ENCODE measurements at regions not wholly inside any gene's neighbourhood (a gene's known extent, or its start where the extent isn't known, plus 50 kb on each side); places are given as distances from the start of the nearest gene placed in this dataset.

- Histone ChIP-seq H3K27ac (no peak overlapping the region), H3K4me3 (no peak overlapping the region), H3K9me3 (no peaks in the 10 kb centered on the region), H3K27me3 (no peaks in the 10 kb centered on the region), H3K36me3 (no peaks in the 10 kb centered on the region), H3K4me1 (peaks cover 7% of the 10 kb centered on the region)
- DNase-seq (ENCODE audit: low spot score in 2 of 2) = no peak
- no peak for TF ChIP-seq POLR2AphosphoS5 (IDR thresholded peaks at IDR 0.05)
- TF ChIP-seq, protein P1, sequence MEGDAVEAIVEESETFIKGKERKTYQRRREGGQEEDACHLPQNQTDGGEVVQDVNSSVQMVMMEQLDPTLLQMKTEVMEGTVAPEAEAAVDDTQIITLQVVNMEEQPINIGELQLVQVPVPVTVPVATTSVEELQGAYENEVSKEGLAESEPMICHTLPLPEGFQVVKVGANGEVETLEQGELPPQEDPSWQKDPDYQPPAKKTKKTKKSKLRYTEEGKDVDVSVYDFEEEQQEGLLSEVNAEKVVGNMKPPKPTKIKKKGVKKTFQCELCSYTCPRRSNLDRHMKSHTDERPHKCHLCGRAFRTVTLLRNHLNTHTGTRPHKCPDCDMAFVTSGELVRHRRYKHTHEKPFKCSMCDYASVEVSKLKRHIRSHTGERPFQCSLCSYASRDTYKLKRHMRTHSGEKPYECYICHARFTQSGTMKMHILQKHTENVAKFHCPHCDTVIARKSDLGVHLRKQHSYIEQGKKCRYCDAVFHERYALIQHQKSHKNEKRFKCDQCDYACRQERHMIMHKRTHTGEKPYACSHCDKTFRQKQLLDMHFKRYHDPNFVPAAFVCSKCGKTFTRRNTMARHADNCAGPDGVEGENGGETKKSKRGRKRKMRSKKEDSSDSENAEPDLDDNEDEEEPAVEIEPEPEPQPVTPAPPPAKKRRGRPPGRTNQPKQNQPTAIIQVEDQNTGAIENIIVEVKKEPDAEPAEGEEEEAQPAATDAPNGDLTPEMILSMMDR (IDR thresholded peaks at IDR 0.05) = no peak
- WGBS = 47% methylated on average over 3 of the region's 3 CpGs
These were observed 130.0 kb upstream of the KCNMB2 start for GRCh38 chr3:178406206-178406605.

DNA sequence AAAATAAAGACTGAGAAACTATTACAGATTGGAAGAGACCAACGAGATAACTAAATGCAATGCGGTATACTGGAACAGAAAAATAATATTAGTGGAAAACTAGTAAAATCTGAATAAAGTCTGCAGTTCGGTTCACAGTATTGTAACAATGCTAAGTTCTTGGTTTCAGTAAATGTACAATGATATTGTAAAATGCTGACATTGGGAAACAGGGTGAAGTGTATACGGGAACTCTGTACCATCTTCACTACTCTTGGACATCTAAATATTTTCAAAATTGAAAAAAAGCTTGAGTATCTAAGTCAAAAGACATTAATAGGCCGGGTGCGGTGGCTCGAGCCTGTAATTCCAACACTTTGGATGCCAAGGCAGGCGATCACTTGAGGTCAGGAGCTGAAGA lies 120.9 kb upstream of the KCNMB2 start:
- DNase-seq (ENCODE audit: low spot score in 2 of 2) = no peak
- H3K4me1 ChIP-seq = no peaks in the 10 kb centered on the region
- WGBS = 90% methylated on average over 8 of the region's 8 CpGs
- no peak overlapping the region for H3K27ac ChIP-seq
- H3K9me3 ChIP-seq = no peaks in the 10 kb centered on the region
- no peaks in the 10 kb centered on the region for H3K36me3 ChIP-seq
- no peak overlapping the region for H3K4me3 ChIP-seq
- no peaks in the 10 kb centered on the region for H3K27me3 ChIP-seq
- TF ChIP-seq POLR2A (IDR thresholded peaks at IDR 0.05) (no peak), EP300 (IDR thresholded peaks at IDR 0.05) (no peak), POLR2AphosphoS5 (IDR thresholded peaks at IDR 0.05) (no peak)
- TF ChIP-seq, protein P1 (IDR thresholded peaks at IDR 0.05) = no peak

DNA sequence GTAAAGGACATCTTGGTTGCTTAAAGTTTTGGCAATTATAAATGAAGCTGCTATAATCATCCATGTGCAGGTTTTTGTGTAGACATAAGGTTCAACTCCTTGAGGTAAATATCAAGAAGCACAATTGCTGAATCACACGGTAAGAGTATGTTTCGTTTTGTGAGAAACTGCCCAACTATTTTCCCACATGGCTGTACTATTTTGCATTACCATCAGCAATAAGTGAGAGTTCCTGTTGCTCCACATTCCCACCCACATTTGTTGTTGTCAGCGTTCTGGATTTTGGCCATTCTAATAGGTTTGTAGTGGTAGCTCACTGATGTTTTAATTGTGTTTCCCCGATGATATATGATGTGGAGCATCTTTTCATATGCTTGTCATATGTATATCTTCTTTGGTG lies 118.5 kb upstream of the KCNMB2 start:
- Histone ChIP-seq H3K4me1 (no peaks in the 10 kb centered on the region), H3K36me3 (no peaks in the 10 kb centered on the region), H3K27ac (no peak overlapping the region), H3K9me3 (no peaks in the 10 kb centered on the region), H3K27me3 (no peaks in the 10 kb centered on the region), H3K4me3 (no peak overlapping the region)
- no peak for DNase-seq (ENCODE audit: low spot score in 2 of 2)
- no peak for TF ChIP-seq POLR2A (IDR thresholded peaks at IDR 0.05)
- TF ChIP-seq, protein P1 (IDR thresholded peaks at IDR 0.05) = no peak
- TF ChIP-seq POLR2AphosphoS5 (IDR thresholded peaks at IDR 0.05) = no peak
- TF ChIP-seq EP300 (IDR thresholded peaks at IDR 0.05) = no peak
- WGBS = 86% methylated on average over 4 of the region's 4 CpGs

DNA sequence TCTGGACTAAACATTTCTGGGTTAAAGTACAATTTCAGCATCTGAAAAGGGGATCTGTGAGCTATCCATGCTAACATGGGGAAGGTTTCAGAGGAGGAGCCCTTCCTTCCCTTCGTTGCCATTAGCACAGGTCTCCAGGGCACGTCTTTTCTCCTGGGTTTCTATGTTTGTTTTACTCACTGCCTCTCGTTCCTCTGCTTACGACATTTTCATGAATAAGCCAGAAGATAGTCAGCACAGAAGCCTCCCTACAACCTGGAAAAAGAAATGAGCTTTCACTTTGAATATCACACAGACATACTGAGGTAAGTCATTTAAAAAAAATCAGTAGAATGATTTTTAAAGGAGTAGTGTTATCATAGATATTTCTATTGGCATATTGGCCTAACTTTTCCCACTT lies 117.2 kb upstream of the KCNMB2 start:
- Histone ChIP-seq H3K4me1 (no peaks in the 10 kb centered on the region), H3K36me3 (no peaks in the 10 kb centered on the region), H3K27me3 (no peaks in the 10 kb centered on the region), H3K27ac (no peak overlapping the region), H3K9me3 (no peaks in the 10 kb centered on the region), H3K4me3 (no peak overlapping the region)
- 52% methylated on average over 4 of the region's 4 CpGs for WGBS
- TF ChIP-seq POLR2A (IDR thresholded peaks at IDR 0.05) (no peak), EP300 (IDR thresholded peaks at IDR 0.05) (no peak), POLR2AphosphoS5 (IDR thresholded peaks at IDR 0.05) (no peak)
- DNase-seq (ENCODE audit: low spot score in 2 of 2) = no peak

GRCh38 chr3:178420033-178420432 lies 116.2 kb upstream of the KCNMB2 start:
- WGBS = 72% methylated on average over 1 of the region's 1 CpG
- H3K9me3 ChIP-seq = no peaks in the 10 kb centered on the region
- no peaks in the 10 kb centered on the region for H3K4me1 ChIP-seq
- no peak overlapping the region for H3K4me3 ChIP-seq
- no peaks in the 10 kb centered on the region for H3K36me3 ChIP-seq
- TF ChIP-seq EP300 (IDR thresholded peaks at IDR 0.05) = no peak
- TF ChIP-seq POLR2AphosphoS5 (IDR thresholded peaks at IDR 0.05) = no peak
- no peak for TF ChIP-seq POLR2A (IDR thresholded peaks at IDR 0.05)
- TF ChIP-seq, protein P1 (IDR thresholded peaks at IDR 0.05) = no peak
- H3K27ac ChIP-seq = no peak overlapping the region
- H3K27me3 ChIP-seq = no peaks in the 10 kb centered on the region
- no peak for DNase-seq (ENCODE audit: low spot score in 2 of 2)

GRCh38 chr3:178421069-178421468 lies 115.2 kb upstream of the KCNMB2 start:
- TF ChIP-seq POLR2A (IDR thresholded peaks at IDR 0.05) = no peak
- TF ChIP-seq, protein P1 (IDR thresholded peaks at IDR 0.05) = no peak
- TF ChIP-seq POLR2AphosphoS5 (IDR thresholded peaks at IDR 0.05) = no peak
- TF ChIP-seq EP300 (IDR thresholded peaks at IDR 0.05) = no peak
- 87% methylated on average over 1 of the region's 1 CpG for WGBS
- no peaks in the 10 kb centered on the region for H3K4me1 ChIP-seq

More at GRCh38 chr3:178421069-178421468, 115.2 kb upstream of the KCNMB2 start:
- Histone ChIP-seq H3K4me3 (no peak overlapping the region), H3K27me3 (no peaks in the 10 kb centered on the region), H3K27ac (no peak overlapping the region), H3K36me3 (no peaks in the 10 kb centered on the region), H3K9me3 (no peaks in the 10 kb centered on the region)
- no peak for DNase-seq (ENCODE audit: low spot score in 2 of 2)
